ENCODE measurements at regions not wholly inside any gene's neighbourhood (a gene's known extent, or its start where the extent isn't known, plus 50 kb on each side); places are given as distances from the start of the nearest gene placed in this dataset.

- DNase-seq (ENCODE audit: low read depth in 2 of 2): no peak
Observed at GRCh38 chr14:51307551-51307950, 67.5 kb downstream of the TMX1 start.

- DNase-seq (ENCODE audit: low read depth in 2 of 2): no peak
Observed at GRCh38 chr14:51308866-51309265, 68.8 kb downstream of the TMX1 start.

GRCh38 chr14:51310505-51310944 lies 70.5 kb downstream of the TMX1 start:
- DNase-seq (ENCODE audit: low read depth in 2 of 2): no peak

GRCh38 chr14:51314321-51315015 lies 74.4 kb downstream of the TMX1 start:
- no peak for DNase-seq (ENCODE audit: low read depth in 2 of 2)

DNA sequence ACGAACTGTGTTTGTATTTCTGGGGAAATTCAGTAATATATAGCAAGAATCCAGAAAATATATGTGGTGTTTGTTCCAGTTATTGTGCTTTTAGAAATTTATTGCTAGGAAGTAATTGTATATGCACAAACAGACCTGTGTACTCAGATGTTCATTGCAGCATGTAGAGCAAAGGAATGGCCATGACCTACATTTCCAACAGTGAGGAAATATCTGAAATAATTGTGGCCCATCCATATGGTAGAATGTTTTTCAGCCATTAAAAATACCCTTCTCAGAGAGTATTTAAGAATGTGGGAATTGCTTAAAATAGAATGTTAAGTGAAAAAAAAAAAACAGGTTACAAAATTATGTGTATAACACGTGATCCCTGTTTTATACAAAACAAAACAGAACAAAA lies 77.3 kb downstream of the TMX1 start:
- DNase-seq (ENCODE audit: low read depth in 2 of 2): no peak

DNA sequence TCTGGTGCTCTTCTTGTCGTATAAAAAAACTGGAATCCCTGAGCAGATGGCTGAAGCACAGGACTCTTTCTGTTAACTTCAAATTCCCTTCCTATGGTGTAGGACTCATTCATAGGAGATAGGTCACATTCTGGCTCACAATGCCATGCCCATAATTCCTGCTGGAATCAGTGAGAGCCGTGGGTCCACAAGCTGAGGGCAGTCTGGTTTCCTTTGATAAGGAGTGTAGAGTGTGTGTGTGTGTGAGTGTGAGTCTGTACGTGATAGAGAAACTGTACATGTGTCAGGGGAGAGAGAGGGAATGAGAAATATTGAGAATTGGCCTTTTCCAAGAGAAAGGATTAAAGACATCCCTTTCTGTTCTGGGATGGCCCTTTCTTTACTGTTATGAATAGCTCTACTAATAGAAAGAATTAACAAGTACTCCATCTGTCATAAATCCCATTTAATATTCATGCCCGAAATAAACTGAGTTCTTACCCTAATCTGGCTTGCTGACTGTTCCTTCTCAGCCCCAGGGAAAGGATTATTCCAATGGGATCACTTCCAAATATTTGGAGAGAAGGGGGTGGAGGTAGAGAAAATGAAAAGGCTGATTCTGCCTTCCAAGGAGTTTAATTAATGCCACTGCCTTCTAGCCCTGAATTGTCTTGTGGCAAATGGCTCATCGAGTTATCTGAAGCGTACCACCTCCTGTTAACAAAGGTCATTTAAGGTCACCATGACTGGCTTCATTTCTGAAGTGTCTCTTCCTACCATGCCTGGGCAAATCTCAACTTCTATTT lies 79.0 kb downstream of the TMX1 start:
- DNase-seq (ENCODE audit: low read depth in 2 of 2): no peak

DNA sequence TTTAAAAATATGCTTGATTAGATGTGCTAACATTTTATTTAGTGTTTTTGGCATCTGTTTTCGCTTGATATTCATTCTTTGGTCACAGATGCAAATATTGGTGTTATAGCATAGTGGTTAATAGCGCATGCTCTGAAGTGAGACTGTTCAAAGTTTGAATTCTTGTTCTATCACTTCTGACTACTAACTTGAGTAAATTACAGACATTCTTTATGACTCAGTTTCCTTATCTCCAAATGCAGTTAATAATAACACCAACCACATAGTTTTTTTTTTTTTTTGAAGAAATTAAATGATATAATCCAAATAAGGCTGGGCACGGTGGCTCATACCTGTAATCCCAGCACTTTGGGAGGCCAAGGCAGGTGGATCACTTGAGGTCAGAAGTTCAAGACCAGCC lies 81.0 kb downstream of the TMX1 start:
- no peak for DNase-seq (ENCODE audit: low read depth in 2 of 2)

DNA sequence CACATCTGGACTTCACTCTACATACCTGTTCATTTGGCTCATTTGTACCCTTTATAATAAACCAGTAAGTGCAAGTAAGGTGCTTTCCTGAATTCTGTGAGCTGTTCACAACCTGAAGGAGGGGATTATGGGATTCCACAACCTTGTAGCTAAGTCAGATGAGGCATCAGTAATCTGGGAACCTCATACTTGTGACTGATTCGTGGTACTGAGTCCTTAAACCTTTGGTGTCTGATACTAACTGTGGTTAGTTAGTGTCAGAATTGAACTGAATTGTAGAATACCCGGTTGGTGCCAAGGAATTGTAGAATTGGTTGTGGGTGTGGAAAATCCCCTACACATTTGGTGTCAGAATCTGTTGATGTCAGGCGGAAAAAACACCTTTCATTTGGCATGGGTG lies 83.4 kb downstream of the TMX1 start:
- no peak for DNase-seq (ENCODE audit: low read depth in 2 of 2)

DNA sequence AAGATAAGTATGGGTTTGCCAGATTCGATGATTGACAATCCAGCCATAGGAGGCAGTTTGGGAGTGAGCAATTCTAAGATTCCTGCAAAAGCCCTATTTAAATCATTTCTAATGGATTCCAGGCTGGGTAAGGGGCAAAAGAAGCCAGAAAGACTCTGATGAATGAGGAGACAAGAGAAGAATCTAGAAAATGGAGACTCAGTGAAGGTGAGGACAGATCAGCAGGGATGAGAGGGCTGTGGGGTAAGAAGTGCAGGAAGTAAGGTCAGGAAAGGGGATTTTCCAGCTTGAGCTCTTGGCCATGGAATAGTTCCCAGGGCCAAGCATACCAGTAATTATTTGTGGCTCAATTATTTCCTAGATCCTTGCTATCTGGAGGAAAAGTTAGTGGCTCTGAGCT lies 87.3 kb downstream of the TMX1 start:
- no peak for DNase-seq (ENCODE audit: low read depth in 2 of 2)

DNA sequence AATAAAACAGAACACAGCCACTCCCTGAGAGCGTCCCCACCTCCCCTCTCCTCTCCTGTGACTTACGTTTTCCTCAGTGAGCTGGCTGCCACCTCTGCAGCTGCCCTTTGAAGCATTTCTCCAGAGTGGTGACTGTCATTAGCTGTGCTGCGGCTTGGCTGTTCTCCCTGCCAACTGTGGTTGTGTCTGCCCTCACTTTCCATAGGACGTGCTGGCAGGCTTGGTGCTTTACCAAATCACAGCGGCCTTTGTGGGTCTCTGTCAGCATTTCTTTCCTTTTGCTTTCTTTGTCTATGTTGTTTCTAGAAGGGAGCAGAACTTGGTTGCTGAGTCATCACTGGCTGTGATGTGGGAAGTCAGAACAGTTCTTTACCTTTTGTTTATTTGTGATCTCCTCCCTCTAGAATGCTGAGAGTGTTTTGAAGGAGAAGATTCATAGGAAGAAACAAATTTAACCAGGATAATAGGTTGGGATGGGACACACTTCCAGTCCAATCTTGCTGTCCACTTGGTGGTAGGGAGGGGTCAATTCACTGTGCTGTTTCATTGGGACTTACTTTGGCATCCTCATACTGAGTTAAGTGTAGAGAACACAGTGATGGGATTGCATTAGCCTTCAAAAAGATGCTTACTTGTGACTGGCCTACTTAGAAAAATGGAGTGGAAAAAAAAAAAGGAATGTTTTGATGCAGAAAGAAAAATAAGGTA lies 88.2 kb downstream of the TMX1 start:
- DNase-seq (ENCODE audit: low read depth in 2 of 2): peak; percentile 20 to 26

DNA sequence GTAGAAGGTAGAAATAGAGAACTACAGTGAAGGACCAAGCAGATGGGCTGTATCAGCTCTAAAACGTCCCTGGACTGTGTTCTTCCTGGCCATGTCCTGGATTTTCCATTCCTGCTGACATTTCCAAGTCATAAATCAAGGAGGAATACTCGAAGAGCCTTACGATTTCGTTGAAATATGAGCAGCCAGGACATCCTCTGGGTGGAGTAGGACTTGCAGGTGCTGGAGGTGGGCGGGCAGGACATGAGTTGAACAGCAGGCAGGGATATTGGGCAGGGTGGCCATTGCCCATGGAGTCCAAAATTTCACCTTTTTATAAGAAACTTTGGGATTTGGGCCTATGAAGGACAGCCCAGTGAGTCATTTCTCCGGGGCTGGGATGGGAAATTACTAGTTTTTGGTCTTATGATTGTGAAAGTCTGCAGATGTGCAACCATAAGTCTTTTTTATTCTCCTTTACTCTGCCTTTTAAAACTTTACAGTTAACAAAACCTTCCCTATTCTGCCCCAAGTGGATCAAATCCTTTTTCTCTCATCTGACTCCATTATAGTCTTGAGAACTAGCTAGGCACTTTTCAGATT lies 88.8 kb downstream of the TMX1 start:
- DNase-seq (ENCODE audit: low read depth in 2 of 2): no peak

- DNase-seq (ENCODE audit: low read depth in 2 of 2): no peak
Observed at GRCh38 chr14:51331486-51332367, 91.7 kb downstream of the TMX1 start.

DNA sequence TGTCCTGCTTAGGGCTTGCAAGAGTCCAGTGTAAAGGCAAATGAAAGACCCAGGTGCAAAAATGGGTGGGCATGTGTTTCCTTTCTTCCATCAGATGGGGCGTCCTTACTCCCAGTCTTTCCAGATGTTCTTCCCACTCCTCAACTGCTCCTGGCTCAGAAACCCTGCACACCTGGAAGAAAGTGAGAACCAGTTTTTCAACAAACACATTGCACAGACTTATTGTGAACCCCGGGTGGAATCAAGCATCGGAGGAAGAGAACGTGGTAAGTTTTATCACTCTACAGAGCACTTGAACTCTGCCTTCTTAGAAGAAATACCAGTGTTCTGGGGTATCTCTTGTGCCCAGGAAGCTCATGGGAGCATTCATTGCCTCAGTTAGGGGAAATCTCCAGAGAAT lies 93.3 kb downstream of the TMX1 start:
- DNase-seq (ENCODE audit: low read depth in 2 of 2): no peak

- no peak for DNase-seq (ENCODE audit: low read depth in 2 of 2)
Observed at GRCh38 chr14:51333901-51334521, 94.0 kb downstream of the TMX1 start.

- DNase-seq (ENCODE audit: low read depth in 2 of 2): no peak
Observed at GRCh38 chr14:51334566-51334965, 94.5 kb downstream of the TMX1 start.

DNA sequence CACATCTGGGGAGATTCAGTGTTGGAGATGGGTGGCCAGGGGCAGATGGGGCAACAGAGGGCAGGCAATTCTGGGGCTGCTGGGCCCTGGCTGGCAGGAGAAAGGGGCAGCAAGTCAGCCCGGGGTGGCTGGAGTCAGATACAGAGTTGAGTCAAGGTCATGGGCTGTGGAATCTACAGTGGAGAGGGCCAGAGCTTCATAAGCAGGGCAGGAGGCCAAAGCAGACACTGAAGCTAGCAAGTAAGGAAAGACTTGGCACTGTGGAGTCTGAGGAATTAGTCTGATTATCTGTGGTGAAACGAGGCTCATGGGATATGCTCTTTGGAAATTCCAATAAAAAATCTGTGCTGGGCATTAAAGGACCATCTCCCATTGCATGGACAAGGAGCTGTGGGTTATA lies 95.5 kb downstream of the TMX1 start:
- no peak for DNase-seq (ENCODE audit: low read depth in 2 of 2)

- DNase-seq (ENCODE audit: low read depth in 2 of 2): no peak
Observed at GRCh38 chr14:51335961-51336723, 96.1 kb downstream of the TMX1 start.

- DNase-seq (ENCODE audit: low read depth in 2 of 2): no peak
Observed at GRCh38 chr14:51336734-51337133, 96.7 kb downstream of the TMX1 start.

DNA sequence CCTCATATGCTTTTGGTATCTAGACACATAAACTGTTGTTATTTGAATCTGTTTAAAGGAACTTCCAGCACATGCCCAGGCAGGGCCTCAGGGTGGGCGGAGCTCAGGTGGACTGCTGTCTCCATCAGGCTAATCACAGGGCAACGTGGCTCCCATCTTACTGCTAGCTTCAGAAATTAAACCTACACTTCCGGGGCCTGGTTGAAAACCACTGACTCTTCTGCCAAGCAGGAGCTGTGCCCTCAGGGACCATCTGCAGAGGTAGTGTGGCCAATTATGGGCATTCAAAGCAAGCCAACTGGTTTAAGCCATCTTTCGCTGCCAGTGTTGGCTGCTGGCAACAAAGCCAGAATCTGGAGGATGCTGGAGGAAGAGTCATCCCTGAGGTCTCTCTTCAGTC lies 97.5 kb downstream of the TMX1 start:
- no peak for DNase-seq (ENCODE audit: low read depth in 2 of 2)

GRCh38 chr14:51341338-51341737 lies 101.3 kb downstream of the TMX1 start:
- DNase-seq (ENCODE audit: low read depth in 2 of 2): no peak

Measured in stimulated activated CD4-positive, alpha-beta T cell treated with anti-CD3 and anti-CD28 coated beads, Interleukin-12 subunit alpha, Interleukin-12 subunit beta, amount 100 ng/mL, for 24 hours (primary cell).